Left kidney (tissue), 1 donor: ENCODE measurements at regions not wholly inside any gene's neighbourhood (a gene's known extent, or its start where the extent isn't known, plus 50 kb on each side); places are given as distances from the start of the nearest gene placed in this dataset.
A peak's percentile ranks its signal among the peaks of the same experiment; 100 is the strongest.

ENCODE experiments used
- DNase-seq: peaks from one replicate; pipeline ENCODE4 v3.0.0-alpha.2; 2013

DNA sequence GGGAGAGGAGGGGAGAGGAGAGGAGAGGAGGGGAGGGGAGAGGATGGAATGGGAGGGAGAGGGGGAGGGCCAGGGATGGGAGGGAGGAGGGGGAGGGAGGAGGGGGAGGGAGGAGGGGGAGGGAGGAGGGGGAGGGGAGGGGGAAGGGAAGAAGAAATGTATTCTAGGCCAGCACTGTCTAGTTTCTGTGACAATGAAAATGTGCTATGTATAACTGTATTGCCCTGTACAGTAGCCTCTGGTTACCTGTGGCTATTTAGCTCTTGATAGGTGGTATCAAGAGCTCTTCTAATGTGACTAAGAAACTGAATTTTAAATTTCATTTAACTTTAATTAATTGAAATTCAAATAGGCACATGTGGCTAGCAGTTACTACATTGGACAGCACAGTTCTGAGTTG is 143.1 kb downstream of the BTC start:
- DNase-seq: no peak

DNA sequence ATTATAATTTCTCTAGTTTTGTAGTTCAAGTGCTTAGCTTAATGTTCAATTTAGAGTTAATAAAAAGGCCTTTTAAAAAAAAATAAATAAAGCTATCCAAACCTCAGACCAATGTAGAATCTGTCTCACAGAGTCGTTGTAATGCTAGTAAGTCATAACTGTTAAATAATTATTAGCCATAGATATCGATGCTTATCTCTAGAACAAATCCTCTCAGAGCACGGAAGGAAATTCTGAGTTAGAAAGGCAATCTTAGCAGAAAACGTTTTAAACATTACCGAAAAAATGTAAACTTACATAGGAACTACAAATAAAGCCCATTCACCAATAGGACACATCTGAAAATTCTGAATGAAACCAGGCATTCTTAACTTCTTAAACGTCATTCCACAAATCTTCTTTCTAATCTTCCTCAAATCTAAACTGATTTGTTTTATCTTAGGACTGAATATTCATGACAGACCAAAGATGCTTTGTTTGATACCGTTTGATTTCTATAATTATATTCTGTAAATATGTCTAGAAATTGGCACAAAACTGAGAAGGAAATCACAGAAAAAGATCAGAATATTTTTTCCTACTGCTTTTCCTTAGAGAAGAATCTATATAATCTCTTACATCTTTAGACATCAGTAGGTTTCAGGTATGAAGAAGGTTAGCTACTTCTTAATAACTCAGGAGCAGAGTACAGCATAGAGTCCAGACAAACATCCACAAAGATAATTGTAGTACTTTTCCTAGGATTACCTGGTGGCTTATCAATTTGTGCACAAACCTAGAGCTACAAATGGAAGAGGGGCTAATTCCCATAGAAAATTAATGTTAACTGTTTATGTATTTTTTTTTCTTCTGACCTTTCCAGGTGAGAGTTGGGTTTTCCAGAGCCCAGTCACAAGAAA is 140.7 kb downstream of the BTC start:
- no peak for DNase-seq

DNA sequence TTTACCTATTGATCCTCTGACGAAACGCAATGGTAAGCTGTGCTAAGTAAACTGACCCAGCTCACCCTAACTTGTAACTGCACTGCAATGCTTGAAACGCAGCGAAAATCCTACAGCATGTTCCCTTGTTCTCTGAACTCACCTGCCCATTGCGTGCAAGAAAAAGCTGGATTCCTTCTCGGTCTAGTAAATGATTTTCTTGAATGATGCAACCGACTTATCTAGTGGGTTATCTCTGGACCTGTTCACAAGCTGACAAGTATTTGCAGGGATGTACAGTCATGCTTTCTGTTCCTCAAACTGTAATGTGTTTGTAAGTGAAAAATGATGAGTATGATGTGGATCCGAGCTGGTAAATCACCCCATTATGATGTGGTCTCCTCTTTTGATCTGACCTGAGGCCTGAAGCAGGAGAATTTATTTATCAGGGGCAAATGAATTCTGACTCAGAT is 140.1 kb downstream of the BTC start:
- no peak for DNase-seq

DNA sequence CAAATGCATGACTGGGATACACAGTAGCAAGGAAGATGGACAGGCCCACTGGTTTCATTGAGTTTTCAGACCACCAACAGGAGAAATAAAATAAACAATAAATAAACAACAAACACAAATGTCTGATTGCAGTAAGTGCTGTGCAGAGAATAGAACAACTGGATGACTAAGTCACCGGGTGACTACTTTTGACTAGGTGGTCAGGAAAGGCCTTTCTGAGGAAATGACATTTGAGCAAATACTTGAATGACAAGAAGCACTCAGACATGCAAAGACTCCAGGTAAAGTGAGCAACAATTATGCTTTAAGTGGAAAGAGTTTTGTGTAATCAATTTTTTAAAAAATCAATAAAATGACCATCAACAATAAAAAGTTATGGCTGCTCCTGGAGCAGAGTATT is 137.7 kb downstream of the BTC start:
- DNase-seq: no peak

DNA sequence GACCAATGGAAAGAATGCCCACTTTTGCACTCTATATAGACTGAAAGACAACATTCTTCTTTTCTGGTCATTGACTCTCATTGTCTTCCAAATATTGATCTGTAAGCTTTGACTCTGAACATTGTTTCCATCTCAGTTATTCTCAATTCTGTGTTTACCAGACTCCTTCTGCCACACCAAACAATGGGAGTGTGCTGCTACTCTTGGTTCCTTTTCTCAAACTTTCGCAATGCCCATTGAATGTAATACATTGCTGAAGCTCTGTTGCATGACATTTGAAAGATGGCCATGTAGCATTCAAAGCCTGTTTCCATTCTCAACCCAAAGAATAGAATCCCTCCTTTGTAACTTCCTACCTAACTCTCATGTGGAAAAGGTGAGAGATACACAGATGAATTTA is 136.2 kb downstream of the BTC start:
- DNase-seq: no peak

DNA sequence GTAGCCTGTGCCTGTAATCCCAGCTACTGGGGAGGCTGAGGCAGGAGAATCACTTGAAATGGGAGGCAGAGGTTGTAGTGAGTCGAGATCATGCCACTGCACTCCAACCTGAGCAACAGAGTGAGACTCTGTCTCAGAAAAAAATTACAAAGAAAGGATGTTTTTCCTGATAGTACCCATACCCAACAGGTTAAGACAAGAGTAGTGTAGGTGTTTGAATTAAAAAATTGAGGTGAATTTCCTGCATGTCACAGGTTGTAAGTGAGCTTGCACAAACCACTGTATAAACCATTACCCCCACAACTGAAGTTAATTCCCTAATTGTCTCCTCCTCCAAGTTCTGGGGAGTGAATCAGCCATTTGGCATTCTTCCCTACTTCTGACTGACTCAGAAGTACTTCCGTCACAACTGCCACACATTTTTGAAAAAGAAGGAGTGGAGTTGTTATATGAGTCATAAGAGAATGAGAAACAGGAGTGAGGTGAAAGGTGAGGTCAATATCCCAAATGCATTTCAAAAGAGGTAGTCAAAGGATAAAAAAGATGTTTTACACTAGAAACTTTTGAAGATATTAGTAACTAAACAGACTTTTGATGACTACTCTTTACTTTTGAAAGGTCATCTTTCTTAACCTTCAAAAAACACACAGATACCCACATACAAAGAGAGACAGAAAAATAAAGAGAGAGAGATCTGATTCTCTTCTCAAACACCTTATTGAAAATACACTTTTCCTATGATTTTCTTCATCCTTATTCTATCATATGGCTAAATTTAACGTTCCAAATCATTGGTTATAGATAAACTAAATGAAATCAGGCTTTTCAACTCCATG is 134.5 kb downstream of the BTC start:
- no peak for DNase-seq

DNA sequence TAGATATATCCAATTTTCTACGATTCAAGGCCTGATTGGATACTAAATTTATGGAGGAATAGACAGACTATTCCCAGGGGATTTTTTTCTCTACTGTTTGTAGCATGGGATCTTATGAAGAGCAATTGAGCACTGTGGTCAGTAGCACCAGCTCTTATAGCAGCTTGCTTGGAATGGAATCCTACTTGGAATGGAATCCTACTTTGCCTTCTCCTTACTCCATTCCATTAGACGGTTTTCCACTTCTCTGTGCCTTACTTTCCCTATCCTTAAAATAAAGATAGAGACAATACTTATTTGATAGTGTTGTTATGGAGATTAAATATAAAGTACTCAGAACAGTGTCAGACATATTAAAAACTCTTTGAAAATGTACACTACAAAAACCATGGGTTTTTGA is 133.5 kb downstream of the BTC start:
- DNase-seq: no peak

DNA sequence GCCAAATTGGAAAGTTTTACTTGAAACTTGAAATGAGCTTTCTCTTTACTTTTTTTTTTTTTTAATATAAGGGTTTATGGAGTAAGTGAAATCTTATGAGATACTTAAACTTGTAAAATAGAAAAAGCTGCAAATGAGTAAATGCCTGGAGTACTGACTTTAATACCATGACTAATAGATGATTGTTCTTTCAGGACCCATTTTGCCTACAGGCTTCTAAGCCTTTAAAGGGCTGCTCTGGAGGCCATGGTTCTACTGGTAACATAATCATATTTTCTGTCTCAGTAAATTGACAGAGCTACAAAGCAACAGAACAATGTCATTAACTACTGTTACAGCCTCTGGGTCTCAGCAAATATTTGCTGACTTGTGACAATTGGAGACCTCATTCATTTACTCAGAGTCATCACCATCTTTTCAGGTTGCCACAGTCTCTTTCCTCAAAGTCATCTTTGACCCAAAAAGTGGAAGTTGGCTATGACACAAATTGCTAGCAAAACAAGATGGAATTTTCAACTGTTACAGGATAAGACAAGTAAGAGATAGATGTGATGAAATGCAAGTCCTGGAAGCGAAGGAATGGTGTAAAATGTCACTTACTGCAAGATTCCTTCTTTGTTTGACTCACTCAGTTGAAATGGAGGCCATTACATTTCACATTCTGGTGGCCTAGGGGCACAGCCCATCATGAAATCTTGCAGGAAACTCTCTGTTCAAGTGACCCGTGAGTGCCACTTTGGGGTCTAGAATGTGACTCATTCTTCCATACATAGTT is 132.7 kb downstream of the BTC start:
- no peak for DNase-seq

DNA sequence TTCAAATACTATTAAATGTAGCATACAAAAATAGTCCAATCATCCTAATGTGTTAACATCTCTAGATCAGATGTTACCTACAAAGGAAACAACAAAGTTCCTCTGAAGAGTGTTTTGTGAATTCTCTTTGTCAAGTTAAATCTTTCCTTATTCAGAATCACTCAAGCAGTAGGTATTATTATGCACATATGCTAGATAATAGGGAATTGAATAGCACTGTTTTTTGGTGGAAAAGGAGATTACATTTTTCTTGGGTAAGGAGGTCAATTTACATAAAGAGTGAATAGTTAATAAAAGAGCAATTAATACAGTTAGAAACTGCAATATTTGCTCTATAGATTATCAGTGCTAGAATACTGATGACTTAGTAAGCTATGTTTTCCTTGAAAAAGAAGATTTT is 130.7 kb downstream of the BTC start:
- DNase-seq: no peak

DNA sequence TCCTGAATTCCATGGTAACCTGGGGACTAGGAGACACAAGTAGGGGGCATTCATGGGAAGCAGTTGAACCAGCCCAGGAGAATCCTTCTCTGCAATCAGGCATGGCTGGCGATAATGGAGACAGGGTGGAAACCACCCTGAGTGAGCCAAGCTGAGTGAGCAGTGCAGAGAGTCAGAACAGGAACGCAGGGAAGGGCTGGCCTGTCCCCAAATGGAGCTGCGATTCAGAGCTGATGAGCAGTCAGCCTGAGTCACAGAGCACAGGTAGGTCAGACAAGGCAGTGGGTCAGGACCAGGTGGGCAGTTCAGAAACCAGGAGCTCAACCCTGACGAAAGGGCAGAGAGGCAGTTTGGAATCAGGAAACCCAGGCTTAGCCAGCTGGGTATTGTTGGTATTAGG is 129.0 kb downstream of the BTC start:
- DNase-seq: no peak

DNA sequence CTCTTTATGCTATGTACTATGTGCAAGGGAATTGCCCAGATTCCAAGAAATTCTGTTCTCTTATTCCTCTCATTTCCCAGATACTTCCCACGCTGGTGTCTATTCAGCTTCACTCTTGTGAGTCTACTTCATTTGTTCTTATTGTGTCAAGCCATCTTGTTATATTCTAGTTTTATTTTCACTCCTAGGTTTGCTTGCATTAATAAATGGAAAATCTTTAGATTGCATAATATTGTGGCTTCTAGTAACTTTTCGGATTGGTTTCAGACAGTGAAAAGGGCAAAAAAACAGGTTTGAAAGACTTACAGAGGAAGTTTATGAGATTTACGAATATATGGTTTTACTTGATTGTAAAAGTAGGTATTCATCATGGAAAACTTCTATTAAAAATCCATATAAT is 128.4 kb downstream of the BTC start:
- DNase-seq: no peak

DNA sequence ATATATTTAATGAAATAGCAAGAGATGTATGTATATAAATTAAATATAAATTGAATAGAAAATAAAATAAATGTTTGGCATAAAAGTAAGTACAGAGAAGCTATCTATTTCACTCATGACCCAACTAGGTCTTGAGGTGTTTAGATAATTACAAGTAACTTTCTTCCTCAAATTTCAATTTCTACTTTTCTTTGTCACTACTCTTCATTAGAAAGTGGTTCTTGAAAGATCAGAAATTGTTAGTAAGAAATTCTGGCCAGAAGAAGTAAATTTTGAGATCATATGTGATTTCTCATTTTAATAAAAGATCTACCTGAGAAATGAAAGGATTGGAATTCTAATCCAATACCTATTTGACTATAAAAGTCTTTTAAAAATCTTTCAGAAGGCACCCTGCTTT is 126.9 kb downstream of the BTC start:
- DNase-seq: no peak

DNA sequence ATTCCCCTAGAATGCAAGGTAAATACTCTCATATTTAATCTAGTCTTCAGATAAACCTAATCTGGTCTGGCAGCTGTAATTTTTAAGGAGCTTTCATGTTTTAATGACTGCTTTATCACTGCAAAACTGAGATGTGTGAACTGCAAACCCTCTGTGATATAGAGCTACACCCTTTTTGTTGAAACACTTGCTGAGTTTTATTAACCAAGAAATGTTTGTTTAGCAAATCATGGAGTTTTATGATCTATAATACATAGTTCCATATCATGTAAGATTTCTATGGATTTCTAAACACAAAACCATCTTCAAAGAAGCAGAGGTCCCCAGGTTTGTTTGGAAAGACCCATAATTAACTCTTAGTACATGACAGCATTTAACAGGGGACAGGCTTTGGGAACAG is 126.4 kb downstream of the BTC start:
- DNase-seq: no peak

DNA sequence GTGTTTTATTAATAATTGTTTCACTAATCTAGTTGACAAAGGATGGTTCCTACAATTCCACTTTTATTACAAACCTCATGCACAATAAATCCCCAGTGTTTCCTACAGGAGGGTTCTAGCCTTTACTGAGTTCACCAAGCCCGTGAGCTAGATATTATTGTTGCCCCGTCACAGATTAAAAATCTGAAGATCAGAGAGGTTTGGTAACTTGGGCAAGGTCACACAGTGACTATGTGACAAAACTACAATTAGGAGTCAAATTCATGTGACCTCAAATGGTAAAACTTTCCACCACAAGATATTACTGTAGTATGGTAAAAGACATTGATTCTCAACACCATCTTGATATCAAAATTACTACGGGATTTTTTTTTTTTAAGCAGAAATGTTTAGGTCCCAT is 124.6 kb downstream of the BTC start:
- DNase-seq: no peak

DNA sequence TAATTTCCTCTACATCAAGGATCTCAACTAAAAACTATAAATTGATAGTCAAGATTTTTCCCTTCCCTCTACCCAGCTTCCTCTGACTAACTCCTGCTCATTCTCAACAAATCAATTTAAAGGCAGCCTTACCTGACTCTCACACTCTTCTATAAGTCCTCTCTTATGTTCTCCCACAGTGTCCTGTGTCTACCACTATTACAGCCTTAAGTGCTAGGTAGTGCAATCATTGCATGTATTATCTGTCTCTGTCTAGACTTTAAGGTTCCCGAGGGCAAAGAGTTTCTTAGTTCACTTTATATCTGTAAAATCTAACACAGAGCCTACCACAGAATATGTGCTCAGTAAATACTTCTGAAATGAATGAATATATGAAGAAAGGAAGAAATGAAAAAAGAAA is 123.7 kb downstream of the BTC start:
- no peak for DNase-seq

DNA sequence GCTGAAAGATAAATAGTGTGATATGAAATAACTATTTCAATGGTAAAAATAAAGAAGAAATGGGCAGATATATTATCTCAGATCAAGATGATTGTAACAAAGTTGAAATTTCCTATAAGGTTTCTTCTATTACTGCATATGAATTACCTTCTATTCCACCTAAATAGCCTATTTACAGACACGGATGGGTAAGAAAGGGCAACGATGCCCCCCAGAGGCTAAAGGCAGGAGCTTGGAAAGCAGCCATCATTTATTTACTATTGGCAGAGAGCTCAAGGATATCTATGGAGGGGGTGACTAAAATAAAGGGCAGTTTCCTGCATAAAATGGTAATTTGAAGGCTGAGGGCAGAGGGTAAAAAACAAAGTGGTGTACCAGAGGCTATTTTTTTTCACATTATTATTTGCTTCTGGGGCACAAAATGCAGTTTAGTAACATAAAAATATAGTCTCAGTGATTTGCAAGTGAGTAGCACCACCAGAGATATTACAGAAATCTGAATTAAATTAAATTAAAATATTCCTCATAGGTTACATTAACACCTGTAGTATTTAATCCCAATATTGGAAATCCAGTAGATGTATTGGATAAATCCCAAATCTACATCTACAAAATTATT is 123.1 kb downstream of the BTC start:
- peak; percentile 20 for DNase-seq

DNA sequence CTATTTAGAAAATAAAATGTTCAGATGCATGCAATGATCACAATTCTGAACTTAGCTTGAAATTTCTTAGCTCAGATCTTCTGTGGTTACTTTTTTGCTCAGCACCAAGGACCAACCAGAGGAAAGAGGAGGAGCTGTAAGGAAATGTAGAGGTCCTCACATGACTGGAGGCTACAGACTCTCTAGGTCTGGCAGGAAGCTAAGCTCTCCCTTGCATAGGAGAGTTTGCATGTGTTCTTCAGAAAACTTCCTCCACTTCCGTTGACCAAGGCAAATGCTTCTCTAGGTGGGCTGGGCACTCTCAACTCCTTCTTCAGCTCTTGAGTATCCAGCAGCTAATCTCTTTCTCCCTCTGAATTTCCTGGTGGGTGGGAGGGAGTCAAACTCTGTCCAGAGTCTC is 119.6 kb downstream of the BTC start:
- DNase-seq: no peak

DNA sequence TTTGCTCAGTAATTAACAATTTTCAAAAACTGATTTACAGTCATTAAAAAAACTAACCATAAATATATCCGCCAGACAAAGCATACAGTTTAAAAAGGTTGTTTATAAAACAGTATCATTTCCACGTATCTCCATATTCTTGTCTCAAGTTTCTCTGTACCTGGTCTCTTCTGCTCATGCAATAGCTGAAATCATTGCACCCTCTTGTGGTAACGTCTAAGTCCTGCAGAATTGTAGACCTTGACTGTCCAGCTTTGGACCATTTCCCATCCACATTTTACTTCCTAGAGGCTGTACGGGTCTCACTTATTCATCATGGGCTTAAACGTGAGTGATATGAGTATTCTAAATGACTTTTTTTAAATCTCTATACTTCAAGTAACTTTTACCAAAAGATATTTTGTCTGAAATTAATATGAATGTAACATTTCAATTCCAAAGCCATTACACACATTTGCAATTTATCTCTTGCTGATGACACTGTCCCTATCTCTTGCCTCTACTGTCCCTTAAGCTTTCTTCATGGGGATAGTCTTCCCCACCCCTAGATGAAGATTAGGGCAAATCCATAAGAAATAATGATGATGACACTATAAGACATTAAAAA is 118.5 kb downstream of the BTC start:
- DNase-seq: peak; percentile 49

DNA sequence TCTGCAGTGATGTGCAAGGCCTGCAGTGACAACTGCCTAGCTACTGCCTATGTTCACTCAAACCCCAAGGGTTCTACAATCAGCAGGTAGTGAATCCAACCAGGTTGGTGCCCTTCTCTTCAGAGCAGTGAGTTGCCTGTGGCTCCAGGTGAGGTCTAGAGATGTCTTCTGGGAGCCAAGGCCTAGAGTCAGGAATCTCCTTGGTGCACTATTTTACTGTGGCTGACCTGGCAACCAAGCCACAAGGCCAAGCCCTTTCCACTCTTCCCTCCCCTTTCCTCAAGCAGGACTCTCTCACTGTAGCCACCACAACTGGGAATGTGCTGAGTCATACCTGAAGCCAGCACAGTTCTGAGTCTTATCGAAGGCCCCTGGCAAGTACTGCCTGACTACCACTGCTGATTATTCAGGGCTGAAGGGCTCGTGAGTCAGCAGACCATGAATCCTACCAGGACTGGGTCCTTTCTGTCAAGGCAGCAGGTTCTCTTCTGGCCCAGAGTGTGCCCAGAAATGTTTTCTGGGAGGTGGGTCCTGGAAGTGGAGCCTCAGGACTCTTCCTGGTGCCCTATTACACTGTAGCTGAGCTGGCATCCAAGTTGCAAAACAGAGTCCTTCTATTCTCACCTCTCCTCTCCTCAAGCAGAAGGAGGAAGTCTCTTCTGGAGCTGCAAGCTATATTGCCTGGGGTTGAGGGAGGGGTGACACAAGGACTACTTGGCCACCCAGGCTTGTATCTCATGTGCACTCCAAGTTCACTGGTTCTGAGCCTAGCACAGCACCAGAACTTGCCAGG is 111.6 kb downstream of the BTC start:
- no peak for DNase-seq

DNA sequence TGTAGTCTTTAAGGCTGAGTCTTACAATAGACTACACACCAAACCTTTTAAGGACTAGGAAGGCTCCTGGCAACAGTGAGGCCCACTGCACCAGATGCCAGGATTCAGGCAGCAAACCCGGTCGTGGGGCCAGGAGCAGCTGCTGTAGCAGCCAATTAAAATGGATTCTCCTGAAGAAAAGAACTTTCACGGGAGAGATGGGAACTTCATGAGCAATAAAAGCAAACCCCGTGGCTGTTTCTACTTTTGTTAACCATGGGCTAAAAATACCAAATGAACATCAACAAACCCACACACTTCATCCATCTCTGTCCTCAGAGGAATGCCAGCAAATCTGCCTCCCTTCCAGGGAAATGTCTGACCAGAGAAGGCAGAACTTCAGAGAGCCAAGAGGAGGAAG is 101.4 kb downstream of the BTC start:
- no peak for DNase-seq
